ENCODE measurements at regions not wholly inside any gene's neighbourhood (a gene's known extent, or its start where the extent isn't known, plus 50 kb on each side); places are given as distances from the start of the nearest gene placed in this dataset.

GRCh38 chr11:92376680-92377079 is 152.1 kb downstream of the FAT3 start:
- TF ChIP-seq CTCF (IDR thresholded peaks at IDR 0.05): no peak
- no peak for TF ChIP-seq ZFX (IDR thresholded peaks at IDR 0.05; ENCODE audit: borderline replicate concordance)
- H3K27ac ChIP-seq: no peak overlapping the region

DNA sequence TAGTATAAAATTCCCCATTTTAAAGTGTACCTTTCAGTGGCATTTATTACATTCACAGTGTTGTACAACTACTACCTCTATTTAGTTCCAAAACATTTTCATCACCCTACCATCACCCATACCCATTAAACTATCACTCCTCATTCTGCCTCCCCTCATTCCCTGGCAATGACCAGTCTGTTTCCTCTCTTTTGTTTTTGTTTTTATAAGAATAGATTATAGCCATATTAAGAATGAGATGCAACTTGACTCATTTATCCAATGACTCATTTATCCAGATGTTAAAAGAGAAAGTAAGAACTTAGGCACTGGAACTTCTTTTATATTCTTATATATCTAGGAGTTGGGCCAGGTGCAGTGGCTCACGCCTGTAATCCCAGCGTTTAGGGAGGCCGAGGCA is 156.3 kb downstream of the FAT3 start:
- H3K27ac ChIP-seq: no peak overlapping the region
- TF ChIP-seq ZFX (IDR thresholded peaks at IDR 0.05; ENCODE audit: borderline replicate concordance) (no peak), CTCF (IDR thresholded peaks at IDR 0.05) (no peak)

DNA sequence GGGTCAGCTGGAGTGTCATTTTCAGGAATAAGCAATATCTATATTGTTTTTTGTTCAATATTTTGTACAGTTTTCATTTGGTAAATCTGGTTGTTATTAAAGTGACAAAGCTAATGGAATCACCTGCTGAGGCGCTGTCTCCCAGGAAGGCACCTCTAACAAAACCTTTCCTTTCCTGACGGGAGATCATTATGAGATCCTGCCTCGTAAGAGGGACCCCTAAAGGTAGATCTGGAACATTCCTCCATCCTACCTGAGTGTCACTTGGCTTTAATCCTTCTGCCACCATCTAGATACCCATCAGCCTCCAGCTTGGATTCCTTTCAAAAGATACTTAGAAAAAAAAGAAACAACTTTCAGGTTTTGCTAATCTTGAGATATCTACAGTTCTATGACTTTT is 157.7 kb downstream of the FAT3 start:
- no peak for TF ChIP-seq CTCF (IDR thresholded peaks at IDR 0.05)
- TF ChIP-seq ZFX (IDR thresholded peaks at IDR 0.05; ENCODE audit: borderline replicate concordance): no peak
- no peak overlapping the region for H3K27ac ChIP-seq

DNA sequence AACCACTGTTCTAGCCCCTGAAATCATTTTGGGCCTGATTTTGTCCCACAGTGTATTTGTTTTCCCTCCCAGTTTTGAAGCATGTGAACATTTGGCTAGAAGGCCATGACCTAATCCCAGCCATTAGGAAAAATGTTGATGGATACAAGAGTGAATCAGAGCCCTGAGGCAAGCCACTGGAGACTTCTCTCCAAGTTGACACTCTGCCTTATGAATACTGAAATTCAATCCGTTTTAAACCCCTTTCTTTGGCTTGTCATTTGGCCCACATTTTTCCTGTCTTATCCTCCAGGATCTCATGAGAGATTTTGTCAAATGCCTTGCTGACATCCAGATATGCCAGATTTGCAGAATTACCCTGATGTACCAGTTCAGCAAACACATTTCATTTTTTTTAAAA is 158.8 kb downstream of the FAT3 start:
- H3K27ac ChIP-seq: no peak overlapping the region
- TF ChIP-seq ZFX (IDR thresholded peaks at IDR 0.05; ENCODE audit: borderline replicate concordance) (no peak), CTCF (IDR thresholded peaks at IDR 0.05) (no peak)

DNA sequence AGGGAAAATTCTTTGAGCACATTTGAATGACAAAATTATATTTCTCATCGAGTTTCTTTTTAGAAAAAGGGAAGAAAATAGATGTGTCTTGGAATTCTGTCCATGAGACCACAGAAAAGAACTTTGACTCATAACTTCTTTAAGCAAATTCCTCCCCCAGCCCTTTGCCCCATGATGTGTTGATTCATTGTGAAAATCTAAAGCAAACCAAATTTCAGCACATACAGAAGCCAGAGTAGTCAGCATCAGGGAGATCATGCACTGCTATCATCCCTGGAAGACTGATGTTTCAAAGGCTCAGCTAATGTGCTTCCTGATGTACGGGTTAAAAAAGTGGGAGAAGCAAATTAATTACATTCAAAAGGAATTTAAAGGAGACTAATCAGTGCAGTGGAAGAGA is 159.7 kb downstream of the FAT3 start:
- no peak for TF ChIP-seq ZFX (IDR thresholded peaks at IDR 0.05; ENCODE audit: borderline replicate concordance)
- TF ChIP-seq CTCF (IDR thresholded peaks at IDR 0.05): no peak
- H3K27ac ChIP-seq: no peak overlapping the region

- TF ChIP-seq CTCF (IDR thresholded peaks at IDR 0.05): no peak
- no peak for TF ChIP-seq ZFX (IDR thresholded peaks at IDR 0.05; ENCODE audit: borderline replicate concordance)
- H3K27ac ChIP-seq: no peak overlapping the region
Measured at GRCh38 chr11:92384802-92385201, 160.2 kb downstream of the FAT3 start.

DNA sequence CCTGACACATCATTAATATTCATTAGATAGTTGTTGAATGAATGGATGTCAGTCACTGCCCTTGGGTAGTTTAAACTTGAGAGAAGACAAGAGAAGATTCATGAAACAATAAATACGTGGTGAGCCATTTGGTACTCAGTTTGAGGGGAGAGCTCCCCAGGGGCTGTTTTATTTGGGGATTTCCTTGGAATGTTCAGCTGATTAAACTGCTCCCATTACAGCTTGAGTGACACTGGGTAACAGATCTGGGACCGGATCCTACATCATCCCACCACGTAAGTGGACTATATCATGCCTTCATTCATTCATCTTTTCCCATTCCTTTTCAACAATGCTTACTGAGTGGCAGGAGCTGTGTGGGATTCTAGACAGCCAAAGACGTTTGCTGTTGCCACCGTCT is 162.0 kb downstream of the FAT3 start:
- TF ChIP-seq CTCF (IDR thresholded peaks at IDR 0.05): no peak
- no peak overlapping the region for H3K27ac ChIP-seq
